ENCODE measurements at regions not wholly inside any gene's neighbourhood (a gene's known extent, or its start where the extent isn't known, plus 50 kb on each side); places are given as distances from the start of the nearest gene placed in this dataset.
A peak's percentile ranks its signal among the peaks of the same experiment; 100 is the strongest.

GRCh38 chr3:110793611-110794010 is 278.0 kb upstream of the NECTIN3 start:
- DNase-seq (ENCODE audit: low read depth in 2 of 2) = peak in 1 of 2 donors; percentile 25

GRCh38 chr3:110795163-110795562 is 276.5 kb upstream of the NECTIN3 start:
- DNase-seq (ENCODE audit: low read depth in 2 of 2) = no peak

- no peak for DNase-seq (ENCODE audit: low read depth in 2 of 2)
Observed at GRCh38 chr3:110799271-110799670, 272.3 kb upstream of the NECTIN3 start.

GRCh38 chr3:110804856-110805255 is 266.8 kb upstream of the NECTIN3 start:
- no peak for DNase-seq (ENCODE audit: low read depth in 2 of 2)

- peak in 1 of 2 donors; percentile 26 for DNase-seq (ENCODE audit: low read depth in 2 of 2)
Observed at GRCh38 chr3:110806924-110807323, 264.7 kb upstream of the NECTIN3 start.

GRCh38 chr3:110808630-110809029 is 263.0 kb upstream of the NECTIN3 start:
- no peak for DNase-seq (ENCODE audit: low read depth in 2 of 2)

- peak; percentile 79 to 87 for DNase-seq (ENCODE audit: low read depth in 2 of 2)
Observed at GRCh38 chr3:110810356-110810755, 261.3 kb upstream of the NECTIN3 start.

- no peak for DNase-seq (ENCODE audit: low read depth in 2 of 2)
Observed at GRCh38 chr3:110811050-110811449, 260.6 kb upstream of the NECTIN3 start.

GRCh38 chr3:110813541-110813940 is 258.1 kb upstream of the NECTIN3 start:
- no peak for DNase-seq (ENCODE audit: low read depth in 2 of 2)

- peak in 1 of 2 donors; percentile 21 for DNase-seq (ENCODE audit: low read depth in 2 of 2)
Observed at GRCh38 chr3:110814170-110815007, 257.2 kb upstream of the NECTIN3 start.

GRCh38 chr3:110815008-110815583 is 256.5 kb upstream of the NECTIN3 start:
- peak in 1 of 2 donors; percentile 47 for DNase-seq (ENCODE audit: low read depth in 2 of 2)

- no peak for DNase-seq (ENCODE audit: low read depth in 2 of 2)
Observed at GRCh38 chr3:110816008-110816407, 255.6 kb upstream of the NECTIN3 start.

GRCh38 chr3:110821586-110821985 is 250.0 kb upstream of the NECTIN3 start:
- no peak for DNase-seq (ENCODE audit: low read depth in 2 of 2)

- DNase-seq (ENCODE audit: low read depth in 2 of 2) = no peak
Observed at GRCh38 chr3:110822971-110823370, 248.6 kb upstream of the NECTIN3 start.

- no peak for DNase-seq (ENCODE audit: low read depth in 2 of 2)
Observed at GRCh38 chr3:110846971-110847370, 224.6 kb upstream of the NECTIN3 start.

GRCh38 chr3:110849064-110849463 is 222.6 kb upstream of the NECTIN3 start:
- DNase-seq (ENCODE audit: low read depth in 2 of 2) = no peak

- no peak for DNase-seq (ENCODE audit: low read depth in 2 of 2)
Observed at GRCh38 chr3:110851736-110852135, 219.9 kb upstream of the NECTIN3 start.

GRCh38 chr3:110855207-110855606 is 216.4 kb upstream of the NECTIN3 start:
- no peak for DNase-seq (ENCODE audit: low read depth in 2 of 2)

- no peak for DNase-seq (ENCODE audit: low read depth in 2 of 2)
Observed at GRCh38 chr3:110856916-110857315, 214.7 kb upstream of the NECTIN3 start.

GRCh38 chr3:110858549-110858948 is 213.1 kb upstream of the NECTIN3 start:
- DNase-seq (ENCODE audit: low read depth in 2 of 2) = no peak

- no peak for DNase-seq (ENCODE audit: low read depth in 2 of 2)
Observed at GRCh38 chr3:110859336-110859735, 212.3 kb upstream of the NECTIN3 start.

GRCh38 chr3:110859993-110860392 is 211.6 kb upstream of the NECTIN3 start:
- DNase-seq (ENCODE audit: low read depth in 2 of 2) = no peak

GRCh38 chr3:110865934-110866333 is 205.7 kb upstream of the NECTIN3 start:
- no peak for DNase-seq (ENCODE audit: low read depth in 2 of 2)
